ENCODE measurements at regions not wholly inside any gene's neighbourhood (a gene's known extent, or its start where the extent isn't known, plus 50 kb on each side); places are given as distances from the start of the nearest gene placed in this dataset.
"Not testable (repeated sequence)": the region's sequence is repeated elsewhere in the genome, so short reads cannot be mapped to it uniquely, and the experiment has no call there.

GRCh38 chr5:160479220-160479619 lies 57.6 kb downstream of the PTTG1 start:
- DNase-seq: no peak

DNA sequence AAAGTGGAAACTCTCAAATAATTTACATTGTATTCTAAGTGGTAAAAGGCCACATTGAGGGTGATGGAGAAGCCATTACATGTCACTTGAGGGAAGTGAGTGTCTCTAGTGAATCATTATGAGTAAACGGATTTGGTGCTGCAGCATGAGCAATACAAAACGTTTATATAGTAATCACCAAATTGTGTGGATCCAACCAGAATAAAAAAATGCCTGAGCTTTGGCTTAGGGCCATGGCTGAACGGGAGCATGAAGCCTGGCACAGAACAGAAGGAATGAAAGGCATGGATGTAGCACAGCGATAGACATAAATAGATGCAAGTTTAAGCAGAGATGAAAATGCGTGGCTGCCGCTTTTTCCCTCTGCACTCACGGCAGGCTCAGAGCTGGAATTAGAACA lies 58.3 kb downstream of the PTTG1 start:
- no peak for DNase-seq

DNA sequence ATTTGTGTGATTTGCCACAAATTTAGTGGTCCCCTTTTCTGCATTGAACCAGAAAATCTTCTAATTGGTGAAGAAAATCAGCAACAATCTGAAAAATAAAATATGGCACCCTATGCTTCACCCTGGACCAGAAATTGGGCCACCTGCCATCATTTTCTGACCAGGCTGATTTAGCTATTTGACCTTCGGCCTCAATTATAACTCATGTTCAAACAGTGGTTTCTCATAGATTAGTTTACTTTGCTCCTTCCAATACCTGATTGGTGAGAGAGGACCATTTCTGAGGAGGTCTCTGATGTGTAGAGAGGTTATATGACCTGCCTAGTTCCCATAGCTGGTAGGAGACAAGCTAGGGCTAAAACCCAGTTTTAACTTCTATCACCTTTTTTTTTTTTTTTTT lies 59.0 kb downstream of the PTTG1 start:
- DNase-seq: no peak

GRCh38 chr5:160484678-160485077 lies 63.0 kb downstream of the PTTG1 start:
- no peak for DNase-seq

DNA sequence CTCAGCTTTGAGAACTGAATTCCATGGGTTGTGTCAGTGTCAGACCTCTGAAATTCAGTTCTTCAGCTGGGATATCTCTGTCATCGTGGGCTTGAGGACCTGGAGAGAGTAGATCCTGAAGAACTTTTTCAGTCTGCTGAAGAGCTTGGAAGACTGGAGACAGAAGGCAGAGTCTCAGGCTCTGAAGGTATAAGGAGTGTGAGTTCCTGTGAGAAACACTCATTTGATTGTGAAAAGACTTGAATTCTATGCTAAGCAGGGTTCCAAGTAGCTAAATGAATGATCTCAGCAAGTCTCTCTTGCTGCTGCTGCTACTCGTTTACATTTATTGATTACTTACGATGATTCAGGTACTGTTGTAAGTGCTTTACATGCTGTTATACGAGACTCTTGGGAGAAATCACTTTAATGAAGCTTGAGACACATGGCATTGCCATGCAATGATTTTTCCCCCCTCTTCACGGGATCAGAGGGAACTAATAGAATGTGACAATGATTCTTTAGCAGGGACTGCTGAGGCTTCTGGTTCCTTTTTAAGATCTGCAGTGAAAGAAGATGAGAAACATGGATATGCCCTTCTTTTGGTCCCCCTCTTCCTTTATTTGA lies 63.8 kb downstream of the PTTG1 start:
- no peak for DNase-seq

GRCh38 chr5:160486573-160486972 lies 64.9 kb downstream of the PTTG1 start:
- DNase-seq: no peak

DNA sequence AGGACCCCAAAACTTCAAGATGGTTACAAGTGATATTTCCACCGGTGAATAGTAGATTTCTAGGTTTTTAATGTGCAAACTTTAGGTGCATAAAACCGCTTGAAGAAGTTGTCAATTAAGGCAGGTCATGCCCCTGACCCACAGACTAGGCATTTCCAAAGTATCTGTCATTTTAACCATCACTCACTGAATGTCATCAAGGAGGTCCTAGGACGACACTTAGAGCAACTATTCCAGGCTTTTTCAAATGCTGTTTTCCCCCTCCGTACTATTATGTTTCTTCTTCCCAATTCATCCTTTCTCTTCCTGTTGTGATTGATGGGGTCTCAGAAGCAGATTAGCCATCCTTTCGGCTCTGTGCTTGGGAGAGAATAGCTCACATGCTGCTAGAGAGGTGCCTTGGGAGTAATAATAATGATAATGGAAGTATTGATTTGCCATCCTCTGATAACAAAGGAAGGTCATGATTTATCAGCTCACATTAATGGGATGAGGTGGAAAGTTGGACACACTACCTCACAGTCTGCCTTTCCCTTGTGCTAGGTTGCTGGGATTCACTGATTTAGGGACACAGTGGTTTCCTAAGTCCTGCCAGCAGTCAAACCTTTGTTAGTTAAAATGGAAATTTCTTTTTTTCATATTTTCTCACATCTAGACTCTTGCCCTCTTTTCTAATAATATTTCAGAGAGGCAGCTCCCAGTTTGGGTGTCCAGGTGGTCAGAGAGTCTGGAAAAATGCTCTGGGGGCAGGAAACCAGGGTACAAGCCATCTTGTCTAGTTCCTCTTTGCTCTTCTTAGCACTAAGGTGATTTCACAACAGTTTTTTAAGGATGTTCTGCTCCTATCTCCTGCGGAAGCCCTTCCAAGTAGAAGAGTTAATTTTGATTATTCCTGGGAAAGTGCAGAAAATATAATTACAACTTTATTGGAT lies 67.0 kb downstream of the PTTG1 start:
- no peak for DNase-seq

GRCh38 chr5:160491438-160491837 lies 69.8 kb downstream of the PTTG1 start:
- DNase-seq: no peak

DNA sequence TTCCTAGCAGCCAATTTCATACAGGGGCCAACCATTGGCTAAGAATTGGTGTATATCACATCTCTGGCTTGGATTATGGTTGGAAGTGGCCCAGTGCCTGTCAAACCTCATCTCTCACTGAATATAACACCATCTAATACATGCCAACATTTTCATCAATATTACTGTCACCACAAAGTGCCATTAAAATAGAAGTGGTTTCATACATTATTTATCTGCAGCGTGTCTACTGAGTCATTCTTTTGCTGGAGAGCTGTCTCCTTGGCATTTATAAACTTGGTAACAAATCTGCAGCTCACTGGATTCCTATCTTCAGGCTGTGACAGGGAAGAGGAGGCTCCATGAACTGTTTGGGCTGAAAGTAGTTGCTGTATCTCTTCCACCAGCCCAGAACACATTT lies 70.9 kb downstream of the PTTG1 start:
- DNase-seq: no peak

- no peak for DNase-seq
Observed at GRCh38 chr5:160493806-160494338, 72.2 kb downstream of the PTTG1 start.

DNA sequence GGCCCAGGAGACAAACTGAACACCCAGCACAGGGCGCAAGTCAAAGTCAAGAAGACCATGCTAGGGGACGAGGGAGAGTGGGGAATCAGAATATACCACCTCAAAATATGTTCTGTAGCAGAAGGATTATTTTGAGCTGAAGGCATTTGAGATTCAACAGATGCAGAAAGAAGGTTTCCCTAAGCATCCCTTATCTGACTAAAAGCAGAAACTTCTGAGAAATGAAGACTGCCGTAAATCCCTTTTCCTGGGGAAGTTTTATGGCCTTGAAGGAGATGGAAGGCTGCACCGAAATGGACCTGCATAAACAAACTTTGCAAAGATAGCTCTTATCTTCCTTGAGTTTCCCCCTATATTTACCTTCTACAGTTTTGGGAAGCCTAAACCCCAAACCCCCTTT lies 72.8 kb downstream of the PTTG1 start:
- no peak for DNase-seq

GRCh38 chr5:160496334-160496733 lies 74.7 kb downstream of the PTTG1 start:
- DNase-seq: no peak

DNA sequence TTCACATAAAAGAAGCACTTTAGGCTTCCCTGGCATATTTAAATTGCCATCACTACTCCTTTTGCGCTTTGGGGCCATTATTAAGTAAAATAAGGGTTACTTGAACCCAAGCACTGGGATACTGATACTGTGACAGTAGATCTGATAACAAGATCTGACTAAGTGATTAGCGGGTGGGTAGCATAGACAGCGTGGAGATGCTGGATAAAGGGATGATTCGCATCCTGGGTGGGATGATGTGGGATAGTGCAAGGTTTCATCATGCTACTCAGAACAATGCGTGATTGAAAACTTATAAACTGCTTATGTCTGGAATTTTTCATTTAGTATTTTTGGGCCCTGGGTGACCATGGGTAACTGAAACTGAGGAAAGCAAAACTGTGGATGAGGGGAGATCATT lies 75.1 kb downstream of the PTTG1 start:
- DNase-seq: no peak

DNA sequence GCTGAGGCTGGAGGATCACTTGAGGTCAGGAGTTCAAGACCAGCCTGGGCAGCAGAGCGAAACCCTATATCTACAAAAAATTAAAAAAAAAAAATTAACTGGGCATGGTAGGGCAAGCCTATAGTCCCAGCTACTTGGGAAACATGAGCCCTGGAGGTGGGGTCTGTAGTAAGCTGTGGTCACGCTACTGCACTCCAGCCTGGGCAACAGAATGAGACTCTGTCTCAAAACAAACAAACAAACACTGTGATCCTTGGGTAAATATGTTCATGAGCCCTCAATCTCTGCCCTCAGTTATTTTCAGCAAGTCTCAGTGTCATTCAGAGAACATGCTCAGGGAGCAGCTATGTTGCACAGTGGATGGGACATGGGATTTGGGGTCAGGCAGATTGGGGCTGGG lies 76.2 kb downstream of the PTTG1 start:
- no peak for DNase-seq

DNA sequence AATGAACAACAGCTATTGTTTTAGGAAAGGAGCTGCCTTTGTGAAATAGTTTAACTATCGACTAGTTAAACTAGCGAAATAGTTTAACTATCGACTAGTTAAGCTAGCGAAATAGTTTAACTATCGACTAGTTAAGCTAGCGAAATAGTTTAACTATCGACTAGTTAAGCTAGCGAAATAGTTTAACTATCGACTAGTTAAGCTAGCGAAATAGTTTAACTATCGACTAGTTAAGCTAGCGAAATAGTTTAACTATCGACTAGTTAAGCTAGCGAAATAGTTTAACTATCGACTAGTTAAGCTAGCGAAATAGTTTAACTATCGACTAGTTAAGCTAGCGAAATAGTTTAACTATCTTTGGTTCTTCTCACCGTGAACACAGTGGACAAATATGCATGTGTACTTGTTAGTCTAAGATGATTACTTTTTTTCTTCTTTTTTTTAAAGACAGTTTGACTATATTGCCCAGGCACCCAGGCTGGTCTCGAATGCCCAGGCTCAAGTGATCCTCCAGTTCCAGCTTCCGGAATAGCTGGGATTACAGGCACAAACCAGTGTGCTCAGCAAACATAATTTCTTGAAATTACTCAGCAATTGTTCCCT lies 76.9 kb downstream of the PTTG1 start:
- not testable (repeated sequence) for DNase-seq

GRCh38 chr5:160500786-160501779 lies 79.4 kb downstream of the PTTG1 start:
- no peak for DNase-seq

- DNase-seq: no peak
Observed at GRCh38 chr5:160504906-160505305, 83.3 kb downstream of the PTTG1 start.

- DNase-seq: no peak
Observed at GRCh38 chr5:160506006-160507004, 84.7 kb downstream of the PTTG1 start.

DNA sequence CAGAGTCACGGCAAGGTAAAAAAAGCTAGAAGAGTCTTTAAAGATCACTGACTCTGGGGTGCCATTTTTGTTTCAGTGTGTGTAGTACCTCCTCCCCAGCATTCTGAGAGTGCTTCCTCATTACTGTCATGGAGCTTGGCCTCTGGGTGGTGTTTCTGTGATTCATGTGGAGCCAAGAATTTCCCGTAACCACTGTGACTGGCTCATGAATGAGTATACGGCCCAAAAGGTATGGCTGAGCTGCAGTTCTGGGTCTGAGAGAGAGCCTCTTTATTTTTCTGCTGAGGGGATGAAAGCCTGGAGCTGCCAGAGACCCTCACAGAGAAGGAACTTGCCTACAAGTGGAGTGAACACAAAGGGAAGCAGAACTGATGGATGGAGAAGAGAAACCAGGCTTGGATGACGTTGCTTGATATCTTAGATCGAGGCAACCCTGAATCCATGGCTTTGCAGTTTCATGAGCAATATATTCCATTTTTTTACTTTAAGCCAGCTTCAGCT lies 85.6 kb downstream of the PTTG1 start:
- DNase-seq: no peak

DNA sequence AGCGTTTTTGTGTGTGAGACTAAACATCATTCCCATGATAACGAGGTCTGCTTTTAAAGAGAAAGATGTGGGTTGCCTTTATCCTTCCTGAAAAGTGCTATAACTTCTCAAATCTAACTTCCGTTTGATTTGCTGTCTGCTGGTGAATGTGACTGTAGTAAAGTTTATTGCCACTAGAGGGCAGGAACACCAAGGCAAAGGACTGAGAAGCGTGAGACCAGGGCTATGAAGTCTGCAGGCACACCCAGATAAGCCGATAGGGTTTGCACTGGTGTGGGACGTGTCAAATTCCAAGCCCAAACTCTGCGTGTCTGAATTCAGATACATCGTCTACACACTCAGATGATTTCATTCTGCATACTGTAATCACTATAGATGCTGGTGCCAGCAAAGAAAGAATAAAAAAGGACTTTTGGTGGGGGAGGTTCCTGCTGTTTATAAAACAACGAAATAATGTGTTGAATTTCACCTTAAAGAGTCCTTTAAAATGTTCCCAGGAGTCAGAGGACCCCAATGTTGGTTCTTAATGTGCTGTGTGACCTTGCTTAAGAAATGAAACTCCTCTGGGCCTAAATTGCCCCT lies 87.2 kb downstream of the PTTG1 start:
- DNase-seq: peak; percentile 15
